Fibroblast of lung (primary cell): ENCODE measurements at regions not wholly inside any gene's neighbourhood (a gene's known extent, or its start where the extent isn't known, plus 50 kb on each side); places are given as distances from the start of the nearest gene placed in this dataset.

Experiments used
- DNase-seq, 2 donors: peaks; one replicate each; pipeline versions ENCODE4 v3.0.0 to v3.0.0-alpha.2; 2010; ENCODE audit warnings: low read depth in 2 of 2
- H2AFZ ChIP-seq: 2 replicates; pipeline ENCODE4 v1.5.1; 2012; ENCODE audit warnings: low read length, control low read depth, inconsistent platforms
- H3K27ac ChIP-seq: 2 replicates; pipeline ENCODE4 v1.5.1; 2011; ENCODE audit warnings: low read length, control low read depth; ENCODE audit not compliant: insufficient read depth
- H3K27me3 ChIP-seq: 2 replicates; pipeline ENCODE4 v1.5.1; 2011; ENCODE audit warnings: mild to moderate bottlenecking, low read length; ENCODE audit not compliant: control insufficient read depth, insufficient read depth
- H3K36me3 ChIP-seq: 2 replicates; pipeline ENCODE4 v1.5.1; 2011; ENCODE audit warnings: low read length; ENCODE audit not compliant: control insufficient read depth, insufficient read depth
- H3K4me1 ChIP-seq: 2 replicates; pipeline ENCODE4 v1.5.1; 2011; ENCODE audit warnings: low read length; ENCODE audit not compliant: control insufficient read depth, insufficient read depth; ENCODE audit errors: extremely low read depth
- H3K4me2 ChIP-seq: 2 replicates; pipeline ENCODE4 v1.5.1; 2011; ENCODE audit warnings: low read length, control low read depth; ENCODE audit not compliant: insufficient read depth; ENCODE audit errors: extremely low read depth
- H3K4me3 ChIP-seq, 4 experiments: fragments of 200-600 bp in 1 of 4; sonication (generic) in 1 of 4; replicated peaks in 1 of 4; 2 replicates each; pipeline ENCODE4 v1.5.1; 2011 to 2016; ENCODE audit warnings: low read length in 4 of 4, low read depth in 3 of 4, mild to moderate bottlenecking in 3 of 4, control low read depth in 2 of 4, inconsistent platforms in 1 of 4, mixed read lengths in 1 of 4; ENCODE audit not compliant: insufficient read depth in 1 of 4; ENCODE audit errors: control extremely low read depth in 1 of 4
- H3K79me2 ChIP-seq: 2 replicates; pipeline ENCODE4 v1.5.1; 2012; ENCODE audit warnings: mild to moderate bottlenecking, low read length, inconsistent platforms; ENCODE audit not compliant: control insufficient read depth, insufficient read depth
- H3K9ac ChIP-seq: 2 replicates; pipeline ENCODE4 v1.5.1; 2011; ENCODE audit warnings: mild to moderate bottlenecking, low read length, control low read depth; ENCODE audit not compliant: insufficient read depth
- H3K9me3 ChIP-seq: 2 replicates; pipeline ENCODE4 v1.5.1; 2012; ENCODE audit warnings: low read depth, low read length; ENCODE audit not compliant: control insufficient read depth, insufficient read depth
- H4K20me1 ChIP-seq: 2 replicates; pipeline ENCODE4 v1.5.1; 2011; ENCODE audit warnings: low read length; ENCODE audit not compliant: control insufficient read depth, insufficient read depth; ENCODE audit errors: extremely low read depth
- EZH2 ChIP-seq: IDR thresholded peaks from 2 replicates; pipeline ENCODE4 v1.5.1; 2012; ENCODE audit warnings: low read length, control low read depth, mild to moderate bottlenecking; ENCODE audit errors: missing control alignments
- TF ChIP-seq, protein P1 (sequence below), 2 donors: IDR thresholded peaks in 1 of 2; conservative IDR thresholded peaks in 1 of 2; 1 replicate in 1 of 2; 2 replicates in 1 of 2; pipeline ENCODE4 v1.5.1; 2011 to 2012; ENCODE audit warnings: low read length in 2 of 2, control low read depth in 1 of 2, inconsistent platforms in 1 of 2, low read depth in 1 of 2, mild to moderate bottlenecking in 1 of 2

DNA sequence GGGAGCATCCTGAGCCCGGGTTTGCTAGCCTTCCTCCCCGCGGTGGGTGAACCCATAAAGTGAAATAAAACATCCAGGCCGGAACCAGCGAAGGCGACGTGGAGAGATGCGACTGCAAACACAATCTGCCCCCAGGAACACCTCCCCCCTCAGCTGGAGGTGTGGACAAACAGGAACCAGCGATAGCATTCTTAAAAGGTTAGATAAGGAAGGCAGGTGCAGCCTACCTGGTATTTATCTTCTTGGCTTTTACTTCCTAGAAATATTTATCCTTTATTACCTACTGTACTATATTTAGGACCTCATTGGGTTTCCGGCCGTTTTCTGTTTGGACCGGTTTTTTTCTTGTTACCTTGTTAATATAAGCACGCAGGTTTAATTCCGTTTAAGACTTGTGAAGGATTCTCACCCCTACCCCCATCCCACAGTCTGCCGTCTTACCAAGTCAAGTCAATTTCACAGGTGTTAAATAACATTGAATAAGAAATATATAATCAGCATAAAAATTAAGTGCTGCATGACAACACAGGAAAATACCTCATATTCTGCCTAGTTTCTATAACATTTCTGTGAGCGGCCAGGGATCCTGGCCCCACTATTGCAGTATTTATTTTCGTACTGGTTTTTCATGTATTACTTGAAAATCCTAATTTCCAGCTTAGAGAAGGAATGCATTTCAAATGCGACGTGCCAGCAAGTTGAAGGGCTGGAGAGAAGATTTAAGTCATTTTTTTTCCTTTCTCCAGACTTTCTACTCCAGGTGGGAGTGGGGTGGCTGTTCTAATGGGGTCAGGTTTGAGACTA, 224.0 kb upstream of the ID2 start:
- Histone ChIP-seq H3K4me3 (no peak overlapping the region), H3K4me2 (no peak overlapping the region), H3K36me3 (no peaks in the 10 kb centered on the region), H3K4me1 (no peaks in the 10 kb centered on the region), H3K27ac (no peak overlapping the region), H3K9ac (no peak overlapping the region), H3K79me2 (no peaks in the 10 kb centered on the region), H3K9me3 (no peaks in the 10 kb centered on the region), H3K27me3 (no peaks in the 10 kb centered on the region), H2AFZ (no peak overlapping the region), H4K20me1 (no peaks in the 10 kb centered on the region)
- TF ChIP-seq, protein P1, sequence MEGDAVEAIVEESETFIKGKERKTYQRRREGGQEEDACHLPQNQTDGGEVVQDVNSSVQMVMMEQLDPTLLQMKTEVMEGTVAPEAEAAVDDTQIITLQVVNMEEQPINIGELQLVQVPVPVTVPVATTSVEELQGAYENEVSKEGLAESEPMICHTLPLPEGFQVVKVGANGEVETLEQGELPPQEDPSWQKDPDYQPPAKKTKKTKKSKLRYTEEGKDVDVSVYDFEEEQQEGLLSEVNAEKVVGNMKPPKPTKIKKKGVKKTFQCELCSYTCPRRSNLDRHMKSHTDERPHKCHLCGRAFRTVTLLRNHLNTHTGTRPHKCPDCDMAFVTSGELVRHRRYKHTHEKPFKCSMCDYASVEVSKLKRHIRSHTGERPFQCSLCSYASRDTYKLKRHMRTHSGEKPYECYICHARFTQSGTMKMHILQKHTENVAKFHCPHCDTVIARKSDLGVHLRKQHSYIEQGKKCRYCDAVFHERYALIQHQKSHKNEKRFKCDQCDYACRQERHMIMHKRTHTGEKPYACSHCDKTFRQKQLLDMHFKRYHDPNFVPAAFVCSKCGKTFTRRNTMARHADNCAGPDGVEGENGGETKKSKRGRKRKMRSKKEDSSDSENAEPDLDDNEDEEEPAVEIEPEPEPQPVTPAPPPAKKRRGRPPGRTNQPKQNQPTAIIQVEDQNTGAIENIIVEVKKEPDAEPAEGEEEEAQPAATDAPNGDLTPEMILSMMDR (conservative IDR thresholded peaks at IDR 0.05 in 1 of 2, IDR thresholded peaks at IDR 0.05 in 1 of 2; ENCODE audit: low read depth in 1 of 2, low read length in 2 of 2): no peak
- no peak for DNase-seq

DNA sequence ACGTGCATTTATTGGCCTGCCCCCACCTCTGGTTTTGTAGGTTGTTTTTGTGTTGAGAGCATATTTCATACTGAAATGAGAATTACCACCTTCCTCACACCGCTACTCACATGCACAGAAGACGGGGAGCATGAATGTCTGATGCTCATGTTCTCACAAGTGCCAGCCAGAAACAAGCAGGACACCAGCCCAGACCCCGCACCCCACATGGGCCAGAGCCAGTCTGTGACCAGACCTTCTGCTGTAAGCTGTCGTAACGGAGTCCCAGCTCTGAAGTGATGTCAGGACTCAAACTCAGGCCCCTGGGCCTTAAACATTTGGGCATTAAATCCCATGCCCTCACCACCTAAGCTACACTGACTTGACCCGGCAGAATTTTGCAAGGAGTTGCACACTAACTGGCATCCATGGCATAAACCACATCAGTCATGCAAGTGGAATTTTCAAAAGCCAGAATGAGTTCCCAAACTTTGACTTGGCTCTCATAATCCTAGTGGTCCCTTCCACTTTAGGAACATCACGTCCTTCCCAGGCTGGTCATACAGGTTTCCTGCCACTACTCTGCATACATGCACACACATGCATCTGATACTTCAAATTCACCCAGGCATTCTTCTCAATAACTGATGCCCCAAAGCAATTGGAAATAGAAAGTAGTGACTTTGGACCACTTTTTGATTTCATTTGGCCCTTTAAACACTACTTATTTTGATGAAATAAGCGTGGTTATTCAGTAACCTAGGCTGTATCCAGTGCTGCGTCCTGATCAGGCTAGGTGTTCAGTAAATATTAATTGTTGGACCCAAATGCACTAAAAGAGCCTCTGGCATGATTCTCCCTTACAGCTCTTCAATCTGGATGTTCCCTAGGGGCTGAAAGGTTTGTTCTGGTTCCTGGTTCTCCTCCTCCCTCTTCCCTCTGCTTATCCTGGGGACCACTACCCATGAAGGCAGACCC, 223.1 kb upstream of the ID2 start:
- no peaks in the 10 kb centered on the region for H3K79me2 ChIP-seq
- no peak for DNase-seq
- TF ChIP-seq, protein P1 (conservative IDR thresholded peaks at IDR 0.05 in 1 of 2, IDR thresholded peaks at IDR 0.05 in 1 of 2; ENCODE audit: low read depth in 1 of 2, low read length in 2 of 2): no peak
- TF ChIP-seq EZH2: no peak
- no peaks in the 10 kb centered on the region for H3K9me3 ChIP-seq
- H2AFZ ChIP-seq: no peak overlapping the region
- H3K4me3 ChIP-seq: no peak overlapping the region
- no peak overlapping the region for H3K27ac ChIP-seq
- H3K4me1 ChIP-seq: no peaks in the 10 kb centered on the region
- H3K36me3 ChIP-seq: no peaks in the 10 kb centered on the region
- H4K20me1 ChIP-seq: no peaks in the 10 kb centered on the region
- no peaks in the 10 kb centered on the region for H3K27me3 ChIP-seq
- no peak overlapping the region for H3K4me2 ChIP-seq
- no peak overlapping the region for H3K9ac ChIP-seq

DNA sequence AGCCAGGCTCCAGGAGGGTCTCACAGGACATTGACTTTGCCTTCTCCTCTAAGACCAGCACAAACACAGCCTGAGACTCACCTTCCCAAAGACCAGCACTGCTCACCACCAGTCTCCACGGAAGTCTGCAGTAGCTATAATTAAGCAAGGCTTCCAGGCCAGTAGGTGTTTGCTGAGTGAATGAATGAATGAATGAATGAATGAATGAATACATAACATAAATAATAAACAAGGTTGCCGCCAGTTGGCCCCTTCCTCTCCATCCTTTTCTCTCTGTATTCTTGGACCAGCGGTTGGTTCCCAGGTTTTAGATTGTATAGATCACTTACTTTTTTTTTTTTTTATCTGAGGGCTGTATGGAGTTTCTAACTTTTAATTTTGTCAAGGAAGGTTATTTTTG, 222.4 kb upstream of the ID2 start:
- Histone ChIP-seq H3K27me3 (no peaks in the 10 kb centered on the region), H3K4me2 (no peak overlapping the region), H3K9ac (no peak overlapping the region), H3K9me3 (no peaks in the 10 kb centered on the region), H4K20me1 (no peaks in the 10 kb centered on the region), H3K27ac (no peak overlapping the region), H3K36me3 (no peaks in the 10 kb centered on the region), H3K4me3 (no peak overlapping the region), H3K4me1 (no peaks in the 10 kb centered on the region), H3K79me2 (no peaks in the 10 kb centered on the region), H2AFZ (no peak overlapping the region)
- TF ChIP-seq EZH2: no peak
- TF ChIP-seq, protein P1 (conservative IDR thresholded peaks at IDR 0.05 in 1 of 2, IDR thresholded peaks at IDR 0.05 in 1 of 2; ENCODE audit: low read depth in 1 of 2, low read length in 2 of 2): no peak
- no peak for DNase-seq
